Endometrium (tissue), 2 donors: ENCODE measurements at regions not wholly inside any gene's neighbourhood (a gene's known extent, or its start where the extent isn't known, plus 50 kb on each side); places are given as distances from the start of the nearest gene placed in this dataset.
"Not testable (repeated sequence)": the region's sequence is repeated elsewhere in the genome, so short reads cannot be mapped to it uniquely, and the experiment has no call there.

Experiments used
- FAIRE-seq: peaks from 2 replicates; lab custom pipeline; 2012; peaks lifted over from hg19 to GRCh38; lab: Jason Lieb, UNC
- donor health status: control.
- donor health status: control.

DNA sequence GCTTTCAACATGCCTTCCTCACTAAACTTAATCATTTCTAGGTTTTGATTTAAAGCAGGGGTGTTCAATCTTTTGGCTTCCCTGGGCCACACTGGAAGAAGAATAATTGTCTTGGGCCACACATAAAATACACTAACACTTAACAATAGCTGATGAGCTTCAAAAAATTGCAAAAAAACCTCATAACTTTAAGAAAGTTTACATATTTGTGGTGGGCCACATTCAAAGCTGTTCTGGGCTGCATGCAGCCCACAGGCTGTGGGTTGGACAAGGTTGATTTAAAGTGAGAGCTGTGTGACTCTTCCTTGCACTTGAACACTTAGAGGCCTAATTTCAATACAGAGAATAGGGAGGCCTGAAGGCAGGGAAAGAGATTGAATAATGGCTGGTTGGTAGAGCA, 598.3 kb downstream of the EFNA5 start:
- FAIRE-seq, result no peak

GRCh38 chr5:107068782-107069181, 602.0 kb downstream of the EFNA5 start:
- no peak for FAIRE-seq

DNA sequence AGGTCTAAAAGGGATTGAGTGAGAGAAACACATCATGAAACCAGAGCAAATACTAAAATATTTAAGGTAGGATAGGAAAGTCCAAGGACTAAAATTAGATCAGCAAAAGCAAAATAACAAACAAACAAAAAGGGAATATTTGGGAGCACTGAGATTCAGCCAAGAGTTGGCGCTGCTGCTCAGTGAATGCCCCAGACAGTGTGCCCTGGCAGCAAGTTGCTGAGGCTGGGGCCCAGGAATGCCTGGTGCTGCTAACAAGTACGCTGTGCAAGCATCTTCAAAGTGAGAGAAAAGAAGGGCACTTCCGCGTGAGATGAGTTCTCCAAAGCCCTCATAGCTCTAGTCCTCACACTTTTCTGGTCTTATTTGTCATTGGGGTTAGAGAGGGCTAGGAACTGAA, 603.3 kb downstream of the EFNA5 start:
- no peak for FAIRE-seq

GRCh38 chr5:107063511-107063910, 607.2 kb downstream of the EFNA5 start:
- FAIRE-seq, result no peak

- FAIRE-seq, result no peak
Observed at GRCh38 chr5:107058803-107059202, 611.9 kb downstream of the EFNA5 start.

- no peak for FAIRE-seq
Observed at GRCh38 chr5:107058235-107058634, 612.5 kb downstream of the EFNA5 start.

GRCh38 chr5:107056278-107056677, 614.5 kb downstream of the EFNA5 start:
- FAIRE-seq, result no peak

- no peak for FAIRE-seq
Observed at GRCh38 chr5:107047048-107047447, 623.7 kb downstream of the EFNA5 start.

DNA sequence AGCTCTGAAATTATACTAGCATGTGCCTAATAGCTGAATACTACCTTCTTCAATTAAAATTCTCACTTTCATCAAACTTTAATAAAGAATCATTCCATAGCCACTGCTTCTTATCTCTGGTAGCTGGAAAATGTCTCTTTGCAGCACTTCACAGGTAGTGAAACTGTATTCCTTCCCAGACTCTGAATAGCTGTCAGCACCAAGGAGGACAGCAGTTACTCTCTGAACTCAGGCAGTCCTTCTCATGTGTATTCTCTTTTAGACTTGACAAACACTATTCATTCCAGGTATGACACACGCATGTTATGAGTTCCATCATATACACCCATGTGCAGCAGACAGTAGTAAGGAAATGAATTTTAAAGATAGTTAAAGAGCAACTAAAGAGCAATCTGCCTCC, 627.1 kb downstream of the EFNA5 start:
- no peak for FAIRE-seq

- no peak for FAIRE-seq
Observed at GRCh38 chr5:107040907-107041306, 629.8 kb downstream of the EFNA5 start.

DNA sequence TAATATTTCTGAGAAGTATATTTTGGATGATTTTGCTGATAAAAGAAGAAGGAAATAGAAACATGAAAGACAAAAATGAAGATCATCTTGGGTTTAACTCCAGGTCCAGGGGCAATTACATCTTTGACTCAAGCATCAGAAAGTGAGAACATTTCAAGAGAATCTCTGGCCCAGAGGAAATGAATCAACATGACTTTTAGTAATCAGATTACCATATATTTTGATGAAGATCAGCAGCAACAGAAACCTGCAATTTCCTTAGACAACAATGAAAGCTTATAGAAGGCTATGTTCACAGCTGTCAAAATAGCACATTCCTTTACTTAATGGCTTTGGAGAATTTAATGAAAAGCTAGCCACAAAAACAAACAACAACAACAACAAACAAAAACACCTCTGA, 638.1 kb downstream of the EFNA5 start:
- FAIRE-seq, result no peak

GRCh38 chr5:107028938-107029337, 641.8 kb downstream of the EFNA5 start:
- FAIRE-seq, result no peak

DNA sequence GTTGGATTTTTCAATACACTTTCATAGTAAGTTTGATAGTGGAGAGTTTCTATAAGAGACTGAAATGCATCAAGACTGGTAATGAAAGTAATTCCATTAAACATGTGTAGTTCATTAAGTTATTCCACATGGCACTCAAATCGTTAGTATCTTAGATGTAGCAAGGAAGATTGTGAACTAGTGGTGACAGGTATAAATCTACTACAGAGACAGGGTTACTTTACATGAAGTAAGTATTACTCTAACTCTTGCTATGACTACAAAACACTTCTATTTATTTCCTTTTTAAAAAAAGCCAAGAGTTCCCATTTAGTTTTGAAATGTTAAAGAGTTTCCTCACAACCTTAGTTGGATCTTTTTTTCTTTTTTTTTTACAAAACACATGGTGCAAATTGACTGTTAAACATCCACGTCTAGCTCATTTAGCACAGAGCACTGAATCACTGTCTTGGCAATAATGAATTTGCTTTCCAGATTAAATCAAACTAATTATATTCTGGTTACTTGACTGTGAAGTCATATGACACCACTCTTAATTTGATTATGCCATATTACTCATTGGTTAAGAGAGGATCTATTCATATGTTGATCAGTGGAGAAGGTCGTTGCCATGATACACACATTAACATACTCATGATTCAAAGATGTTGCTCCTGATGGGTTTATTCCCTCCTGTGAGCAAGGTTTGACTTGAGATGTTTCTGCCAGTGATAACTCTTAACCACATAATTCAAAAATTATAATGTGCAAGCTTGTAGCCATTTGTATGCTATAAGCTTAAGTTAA, 644.8 kb downstream of the EFNA5 start:
- no peak for FAIRE-seq

DNA sequence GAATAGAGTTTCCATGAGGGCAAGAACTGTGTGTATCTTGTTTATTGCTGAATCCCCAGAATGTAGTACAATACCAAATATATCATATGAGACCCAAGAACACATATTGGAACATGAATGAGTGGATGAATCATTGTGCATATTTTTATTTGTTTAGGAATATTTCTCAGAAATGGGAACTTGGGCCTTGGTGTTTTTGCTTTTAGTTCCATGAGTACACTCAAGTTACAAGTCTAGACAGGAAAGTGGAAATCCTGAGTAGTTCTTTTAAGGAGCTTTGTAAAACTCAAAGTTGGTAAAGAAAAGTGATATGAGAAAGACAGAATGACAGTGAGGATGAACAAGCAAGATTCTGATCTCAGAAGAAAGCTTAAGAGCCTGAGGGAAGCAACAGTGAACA, 647.0 kb downstream of the EFNA5 start:
- FAIRE-seq, result no peak

DNA sequence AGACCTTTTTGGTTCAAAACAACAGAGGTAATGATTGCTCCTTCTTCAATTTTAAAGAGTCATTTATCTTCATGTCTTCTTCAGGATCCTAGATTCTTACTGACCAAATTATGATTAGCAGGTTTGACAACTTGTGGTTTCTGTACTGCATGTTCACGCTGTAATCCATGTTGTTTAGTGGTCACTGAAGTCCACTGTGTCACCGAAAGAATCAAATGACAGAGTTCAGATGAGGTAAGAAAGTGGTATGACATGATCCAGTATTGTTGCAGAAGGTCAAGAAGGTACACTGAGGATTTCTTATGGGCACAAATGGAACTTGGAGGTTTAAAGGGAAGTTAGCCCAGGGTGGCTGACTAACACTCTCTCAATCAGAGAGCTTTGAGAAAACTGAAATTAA, 649.2 kb downstream of the EFNA5 start:
- FAIRE-seq, result no peak

GRCh38 chr5:107020626-107021025, 650.1 kb downstream of the EFNA5 start:
- no peak for FAIRE-seq

DNA sequence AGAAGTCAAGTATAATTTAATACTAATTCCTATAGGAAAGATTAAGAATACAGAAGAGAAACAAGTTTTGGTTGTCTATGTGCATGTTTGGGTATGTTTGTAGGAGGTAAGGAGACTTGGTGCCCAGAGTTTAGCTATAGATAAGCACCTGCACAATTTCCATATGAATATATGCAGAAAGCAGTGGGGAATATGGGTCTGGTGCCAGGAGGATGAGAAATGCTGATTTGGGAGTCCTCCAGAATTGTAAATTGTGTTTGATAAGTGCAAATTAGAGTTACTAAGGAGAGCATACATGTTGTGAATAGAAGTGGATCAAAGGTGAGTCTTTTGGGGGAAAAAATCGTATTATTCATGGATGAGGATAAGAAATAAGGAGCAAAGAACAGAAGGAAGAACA, 653.1 kb downstream of the EFNA5 start:
- no peak for FAIRE-seq

DNA sequence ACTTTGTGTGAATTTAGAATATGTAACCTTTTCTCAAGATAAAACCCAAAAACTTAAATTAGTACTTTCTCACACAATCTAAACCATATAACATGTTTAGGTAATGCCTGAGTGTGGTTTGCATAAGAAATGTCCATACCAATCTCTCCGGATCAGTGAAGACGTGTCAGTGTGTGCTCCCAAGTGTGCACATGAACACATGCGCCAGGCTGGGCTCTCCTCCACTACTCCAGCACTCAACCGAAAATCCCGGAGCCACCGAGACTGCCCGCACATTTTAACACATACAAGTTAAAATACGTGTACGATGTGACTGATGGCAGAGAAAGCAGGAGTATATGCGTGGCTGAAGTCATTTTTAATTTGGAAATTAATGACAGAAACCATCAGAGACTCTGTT, 658.4 kb downstream of the EFNA5 start:
- no peak for FAIRE-seq

GRCh38 chr5:107011605-107012004, 659.1 kb downstream of the EFNA5 start:
- FAIRE-seq, result no peak

GRCh38 chr5:107010060-107010459, 660.7 kb downstream of the EFNA5 start:
- no peak for FAIRE-seq

GRCh38 chr5:107005653-107006052, 665.1 kb downstream of the EFNA5 start:
- no peak for FAIRE-seq

- no peak for FAIRE-seq
Observed at GRCh38 chr5:107005161-107005560, 665.6 kb downstream of the EFNA5 start.

- no peak for FAIRE-seq
Observed at GRCh38 chr5:107002115-107002514, 668.6 kb downstream of the EFNA5 start.

GRCh38 chr5:106999506-106999905, 671.2 kb downstream of the EFNA5 start:
- FAIRE-seq, result not testable (repeated sequence)

- FAIRE-seq, result no peak
Observed at GRCh38 chr5:106986006-106986405, 684.7 kb downstream of the EFNA5 start.
